Posterior vena cava (tissue), 2 donors: ENCODE measurements at regions not wholly inside any gene's neighbourhood (a gene's known extent, or its start where the extent isn't known, plus 50 kb on each side); places are given as distances from the start of the nearest gene placed in this dataset.

ENCODE experiments used
- DNase-seq: peaks from one replicate; pipeline ENCODE4 v3.0.0-alpha.2; 2020; ENCODE audit warnings: low spot score
- intact Hi-C, 2 donors: fragments of 100-400 bp; cut with DNase I; formaldehyde crosslinking; loops; one replicate each; pipeline versions ENCODE4 v1.14.1 to v1.14.2; 2022 to 2023
- donor health status: DM: yes; HTN: yes; CAD: no.
- donor health status: DM: yes; HTN: yes; CAD: no.

DNA sequence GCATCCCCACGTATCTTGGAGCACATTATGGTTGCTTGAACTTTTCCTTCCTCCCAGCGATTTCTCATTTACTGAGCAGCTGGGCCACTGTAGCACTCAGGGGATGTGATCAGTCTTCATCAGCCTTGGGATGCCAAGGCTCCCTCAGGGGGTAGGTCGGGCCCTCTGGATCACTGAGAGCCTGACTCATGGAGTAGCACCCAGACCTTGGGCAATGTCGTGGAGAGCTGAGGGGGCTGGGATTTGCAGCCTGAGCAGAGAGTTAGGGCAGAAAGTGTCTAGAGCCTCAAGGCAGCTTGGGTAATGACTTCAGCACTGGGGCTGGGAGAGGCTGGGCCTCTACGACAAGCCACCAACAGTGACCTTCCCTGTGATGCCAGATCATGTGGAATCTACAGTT is 86.5 kb upstream of the CXCL12 start:
- DNase-seq, result no peak
- intact Hi-C loops, result no loop called here

DNA sequence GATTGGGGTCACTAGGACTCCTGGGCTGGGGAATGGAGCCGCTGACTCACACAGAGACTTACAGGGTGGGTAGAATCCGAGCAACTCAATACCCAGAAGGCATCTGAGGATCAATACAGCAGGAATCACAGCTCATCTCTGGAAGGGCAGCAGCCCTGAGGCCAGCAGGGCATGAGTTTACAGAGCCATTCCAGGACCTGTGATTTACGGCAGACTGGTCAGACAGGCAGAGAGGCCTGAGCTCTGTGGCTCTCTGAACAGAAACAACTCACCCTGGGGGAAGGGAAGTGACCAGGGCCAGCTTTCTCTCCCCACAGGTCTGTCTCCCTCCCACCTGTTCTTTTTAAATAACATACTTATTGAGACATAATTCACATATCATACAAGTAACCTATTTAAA is 88.2 kb upstream of the CXCL12 start:
- no peak for DNase-seq
- intact Hi-C loops, result no loop called here

DNA sequence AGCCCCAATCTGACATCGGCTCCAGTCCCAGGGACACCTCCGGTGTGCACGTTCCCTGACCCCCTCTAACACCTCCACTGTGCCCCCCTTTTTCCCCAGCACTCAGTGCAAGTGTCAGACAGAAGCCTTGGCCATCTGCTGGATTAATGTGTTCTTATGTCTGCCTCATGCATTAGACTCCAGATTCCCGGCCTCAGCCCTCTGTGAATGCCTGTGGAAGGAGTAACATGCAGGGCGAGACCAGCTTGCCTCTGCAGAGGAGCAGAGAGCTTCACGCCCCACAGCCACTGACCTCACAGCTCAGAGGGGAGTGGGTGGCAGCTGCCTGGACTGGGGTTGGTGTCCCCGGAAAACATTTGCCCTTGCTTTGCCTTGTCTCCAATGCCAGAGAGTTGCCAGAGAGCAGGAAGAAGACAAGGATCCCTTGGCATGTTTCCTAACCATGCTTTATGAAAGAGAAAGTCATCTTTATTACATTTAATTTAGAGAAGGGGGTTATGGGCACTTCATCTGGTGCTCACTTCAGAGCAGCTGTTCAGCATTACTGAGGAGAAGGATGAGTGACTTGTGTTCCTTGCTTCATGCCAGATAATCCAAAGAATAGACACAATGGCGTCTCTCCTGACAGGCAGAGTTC is 91.6 kb upstream of the CXCL12 start:
- intact Hi-C loops, result no loop called here
- no peak for DNase-seq

GRCh38 chr10:44477046-44477425 is 92.1 kb upstream of the CXCL12 start:
- no peak for DNase-seq
- intact Hi-C loops, result no loop called here

GRCh38 chr10:44478040-44478439 is 93.1 kb upstream of the CXCL12 start:
- no peak for DNase-seq
- intact Hi-C loops, result no loop called here

DNA sequence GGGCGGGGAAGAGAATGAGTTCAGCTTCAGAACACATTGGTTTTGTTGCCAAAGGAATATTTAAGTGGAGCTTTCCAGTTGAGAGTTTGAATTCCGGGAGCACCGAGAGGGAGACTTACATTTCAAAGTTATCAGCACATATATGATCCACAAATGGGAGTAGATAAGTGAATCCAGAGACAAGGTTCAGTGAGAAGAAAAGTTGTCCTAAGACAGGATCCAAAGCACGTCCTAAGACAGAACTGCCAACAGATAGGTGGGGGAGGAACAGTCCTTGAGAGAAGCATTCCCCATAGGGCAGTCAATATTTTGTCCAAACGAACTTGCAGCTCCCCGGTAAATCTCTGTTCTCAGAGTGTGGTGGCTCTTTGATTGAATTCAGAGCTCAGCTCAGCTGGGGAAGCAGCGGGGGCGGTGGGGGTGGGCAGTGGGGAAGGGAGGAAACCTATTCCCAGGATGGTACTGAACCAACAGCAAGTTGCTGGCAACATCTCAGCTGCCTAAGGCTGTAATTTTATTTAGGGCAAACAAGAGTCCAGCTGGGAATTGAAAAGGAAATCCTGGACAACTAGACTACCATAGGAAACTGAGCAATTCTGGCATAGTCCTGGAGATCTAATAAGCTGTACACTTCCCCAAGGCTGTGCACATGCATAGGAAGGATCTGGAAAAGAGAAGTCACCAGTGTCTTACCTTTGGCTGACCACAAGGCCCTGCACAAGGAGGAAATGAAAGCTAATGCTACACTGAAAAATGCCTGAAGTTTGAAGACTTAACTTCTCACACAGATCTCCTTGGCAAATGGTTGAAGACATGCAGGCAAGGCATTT is 94.2 kb upstream of the CXCL12 start:
- intact Hi-C loops, result no loop called here
- no peak for DNase-seq

DNA sequence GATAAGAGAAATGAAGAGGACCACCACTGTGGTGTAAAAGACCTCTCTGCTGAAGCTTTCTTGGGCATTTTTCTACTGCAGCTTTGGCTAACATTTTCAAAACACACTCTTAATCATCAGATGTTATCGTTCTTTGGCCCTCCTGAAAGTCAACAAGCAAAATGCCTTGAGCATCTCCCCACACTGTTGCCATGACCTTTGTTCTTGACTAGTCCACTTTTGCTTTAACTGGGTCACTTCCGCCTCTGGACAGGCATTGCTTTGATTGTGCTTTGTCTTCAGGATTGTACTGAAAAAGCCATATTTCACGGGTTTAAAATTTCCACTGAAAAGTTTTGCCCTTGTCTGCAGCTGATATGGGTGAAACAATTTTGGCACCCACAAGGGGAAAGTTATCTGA is 107.8 kb upstream of the CXCL12 start:
- intact Hi-C loops, result no loop called here
- DNase-seq, result no peak

- no peak for DNase-seq
- intact Hi-C loops, result no loop called here
These were observed 113.3 kb upstream of the CXCL12 start for GRCh38 chr10:44498222-44498621.

GRCh38 chr10:44500451-44500850 is 115.6 kb upstream of the CXCL12 start:
- DNase-seq, result no peak
- intact Hi-C loops, result no loop called here

DNA sequence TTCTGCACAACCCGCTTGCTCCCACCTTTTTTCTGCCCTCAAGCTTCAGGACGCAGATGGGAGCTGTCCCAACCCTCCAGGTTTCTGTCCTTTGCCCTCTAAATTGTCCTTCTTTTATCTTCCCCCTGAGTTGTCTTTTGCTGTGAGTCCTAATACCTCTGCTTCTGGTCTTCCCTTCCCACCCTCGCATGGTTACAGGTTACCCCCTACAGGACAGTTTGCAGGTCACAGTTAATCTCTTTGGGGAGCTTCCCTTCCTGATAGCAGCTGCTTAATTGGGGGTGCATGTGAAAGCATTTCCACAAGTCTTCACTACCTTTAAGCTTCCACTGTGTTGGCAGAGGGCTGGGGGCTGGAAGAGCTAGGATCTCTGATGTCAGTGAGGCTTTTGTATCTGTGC is 121.5 kb upstream of the CXCL12 start:
- intact Hi-C loops, result no loop called here
- no peak for DNase-seq

GRCh38 chr10:44510379-44511115 is 125.7 kb upstream of the CXCL12 start:
- no peak for DNase-seq
- intact Hi-C loops, result no loop called here

- DNase-seq, result no peak
- intact Hi-C loops, result no loop called here
These were observed 126.3 kb upstream of the CXCL12 start for GRCh38 chr10:44511166-44511565.

- DNase-seq, result no peak
- intact Hi-C loops, result no loop called here
These were observed 126.7 kb upstream of the CXCL12 start for GRCh38 chr10:44511601-44512000.

- intact Hi-C loops, result no loop called here
- DNase-seq, result no peak
These were observed 127.6 kb upstream of the CXCL12 start for GRCh38 chr10:44512431-44513022.

DNA sequence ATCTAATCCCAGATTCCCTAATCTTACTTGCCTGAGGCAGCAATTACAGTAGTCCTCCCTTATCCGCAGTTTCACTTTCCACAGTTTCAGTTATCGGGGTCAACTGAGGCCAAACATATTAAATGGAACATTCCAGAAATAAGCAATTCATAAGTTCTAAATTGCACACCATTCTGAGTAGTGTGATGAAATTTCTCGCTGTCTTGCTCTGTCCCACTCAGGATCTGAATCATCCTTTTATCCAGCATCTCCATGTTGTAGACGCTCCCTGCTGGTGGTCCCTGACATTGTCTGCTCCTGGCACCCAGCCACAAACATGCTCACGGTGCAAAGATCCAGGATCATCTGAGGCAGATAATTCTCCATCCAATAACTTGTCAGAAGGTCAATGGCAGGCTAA is 128.7 kb upstream of the CXCL12 start:
- no peak for DNase-seq
- intact Hi-C loops, result no loop called here

DNA sequence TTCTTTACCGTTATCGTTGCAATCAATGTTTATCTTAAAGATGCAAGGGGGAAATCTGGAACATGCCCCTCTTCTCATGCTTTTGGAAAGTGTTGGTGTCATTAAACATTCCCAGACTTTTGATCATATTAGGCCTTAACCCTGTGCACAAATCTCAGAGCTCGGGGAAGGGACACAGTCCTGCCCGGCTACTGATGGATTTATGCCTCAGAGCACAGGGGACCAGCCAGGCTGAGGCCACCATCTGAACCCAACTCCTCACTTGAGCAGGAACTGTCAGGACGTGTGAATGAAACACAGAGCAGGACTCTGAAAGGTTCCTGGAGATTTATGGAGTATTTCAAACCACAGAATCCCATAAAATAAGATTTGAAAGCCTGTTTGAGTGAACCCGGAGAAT is 132.0 kb upstream of the CXCL12 start:
- intact Hi-C loops, result no loop called here

GRCh38 chr10:44517635-44518034 is 132.7 kb upstream of the CXCL12 start:
- intact Hi-C loops, result no loop called here
- no peak for DNase-seq

More for the DNA sequence above, 132.0 kb upstream of the CXCL12 start:
- DNase-seq, result no peak

- intact Hi-C loops, result no loop called here
- no peak for DNase-seq
These were observed 134.5 kb upstream of the CXCL12 start for GRCh38 chr10:44519361-44519760.

DNA sequence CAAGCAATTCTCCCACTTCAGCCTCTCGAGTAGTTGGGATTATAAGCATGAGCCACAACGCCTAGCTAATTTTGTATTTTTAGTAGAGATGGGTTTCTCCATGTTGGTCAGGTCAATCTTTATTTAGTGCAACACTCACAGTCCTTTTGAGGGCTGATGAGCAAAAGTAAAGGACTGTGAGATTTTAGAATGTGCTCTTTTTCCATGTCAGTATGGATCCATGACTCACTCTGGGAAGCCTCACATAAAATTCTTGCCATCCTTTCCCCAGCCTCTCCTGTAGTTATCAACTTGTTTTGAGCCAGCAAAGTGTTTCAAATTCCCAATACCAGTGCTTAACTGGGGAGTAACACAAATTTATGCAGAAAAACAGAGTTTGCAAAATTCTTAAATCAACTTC is 135.8 kb upstream of the CXCL12 start:
- intact Hi-C loops, result no loop called here
- DNase-seq, result no peak

- intact Hi-C loops, result no loop called here
- no peak for DNase-seq
These were observed 154.3 kb upstream of the CXCL12 start for GRCh38 chr10:44539178-44539577.
